Neuronal stem cell (in vitro differentiated cells): ENCODE measurements at regions not wholly inside any gene's neighbourhood (a gene's known extent, or its start where the extent isn't known, plus 50 kb on each side); places are given as distances from the start of the nearest gene placed in this dataset.

ENCODE experiments used
- DNase-seq: peaks from one replicate; pipeline ENCODE4 v3.0.0-alpha.2; 2013; ENCODE audit warnings: low spot score
- H2AFZ ChIP-seq: one replicate; pipeline ENCODE4 v1.6.1; 2013; ENCODE audit warnings: mild to moderate bottlenecking, low read length, inconsistent platforms
- H2AK5ac ChIP-seq: 2 replicates; pipeline ENCODE4 v1.6.1; 2013; ENCODE audit warnings: low read depth, mild to moderate bottlenecking, inconsistent platforms, low read length, moderate library complexity, mixed read lengths
- H2BK120ac ChIP-seq: 2 replicates; pipeline ENCODE4 v1.6.1; 2013; ENCODE audit warnings: low read depth, mild to moderate bottlenecking, inconsistent platforms, low read length, moderate library complexity, mixed read lengths
- H2BK12ac ChIP-seq: one replicate; pipeline ENCODE4 v1.6.1; 2013; ENCODE audit warnings: low read length, inconsistent platforms
- H2BK15ac ChIP-seq: 2 replicates; pipeline ENCODE4 v1.6.1; 2013; ENCODE audit warnings: mild to moderate bottlenecking, low read length, inconsistent platforms, mixed read lengths
- H2BK5ac ChIP-seq: one replicate; pipeline ENCODE4 v1.6.1; 2013; ENCODE audit warnings: inconsistent platforms, mild to moderate bottlenecking, low read length, moderate library complexity
- H3K14ac ChIP-seq: one replicate; pipeline ENCODE4 v1.6.1; 2013; ENCODE audit warnings: low read length, inconsistent platforms
- H3K18ac ChIP-seq: 2 replicates; pipeline ENCODE4 v1.6.1; 2013; ENCODE audit warnings: low read length, inconsistent platforms
- H3K23ac ChIP-seq: 2 replicates; pipeline ENCODE4 v1.6.1; 2013; ENCODE audit warnings: low read depth, mild to moderate bottlenecking, mixed read lengths, low read length, inconsistent platforms; ENCODE audit not compliant: poor library complexity
- H3K27ac ChIP-seq: replicated peaks from 3 replicates; pipeline ENCODE4 v1.5.1; 2013; ENCODE audit warnings: low read length, inconsistent platforms
- H3K27me3 ChIP-seq, 3 experiments: 2 replicates each; pipeline ENCODE4 v1.6.1; 2013; ENCODE audit warnings: low read length in 3 of 3, mild to moderate bottlenecking in 2 of 3, inconsistent platforms in 1 of 3, low read depth in 1 of 3, mixed read lengths in 1 of 3, moderate library complexity in 1 of 3; ENCODE audit not compliant: control insufficient read depth in 3 of 3, insufficient read depth in 3 of 3
- H3K36me3 ChIP-seq, 2 donors: replicated peaks in 1 of 2; 2 replicates each; pipeline ENCODE4 v1.6.1; 2013; ENCODE audit warnings: low read length in 2 of 2; ENCODE audit not compliant: control insufficient read depth in 2 of 2, insufficient read depth in 2 of 2
- H3K4ac ChIP-seq: 2 replicates; pipeline ENCODE4 v1.6.1; 2013; ENCODE audit warnings: inconsistent platforms, mild to moderate bottlenecking, low read length, moderate library complexity
- H3K4me1 ChIP-seq, 2 donors: 1 replicate in 1 of 2; 2 replicates in 1 of 2; pipeline ENCODE4 v1.6.1; 2013; ENCODE audit warnings: low read length in 2 of 2, low read depth in 1 of 2; ENCODE audit not compliant: control insufficient read depth in 2 of 2, insufficient read depth in 1 of 2
- H3K4me2 ChIP-seq: one replicate; pipeline ENCODE4 v1.6.1; 2013; ENCODE audit warnings: mild to moderate bottlenecking, low read length, inconsistent platforms; ENCODE audit not compliant: insufficient read depth, poor library complexity, severe bottlenecking
- H3K4me3 ChIP-seq, 2 donors: 2 replicates each; pipeline ENCODE4 v1.5.1; 2013; ENCODE audit warnings: low read length in 2 of 2, mild to moderate bottlenecking in 2 of 2, inconsistent platforms in 1 of 2, moderate library complexity in 1 of 2
- H3K79me1 ChIP-seq: one replicate; pipeline ENCODE4 v1.6.1; 2013; ENCODE audit warnings: low read depth, mild to moderate bottlenecking, inconsistent platforms, low read length, moderate library complexity
- H3K9ac ChIP-seq: one replicate; pipeline ENCODE4 v1.6.1; 2013; ENCODE audit warnings: mild to moderate bottlenecking, low read depth, low read length, inconsistent platforms; ENCODE audit not compliant: poor library complexity
- H3K9me3 ChIP-seq, 2 donors: replicated peaks in 1 of 2; 2 replicates each; pipeline versions ENCODE3 to v1.6.1; 2013; ENCODE audit warnings: low read length in 2 of 2, mild to moderate bottlenecking in 2 of 2, inconsistent platforms in 1 of 2, low read depth in 1 of 2, mixed read lengths in 1 of 2, moderate library complexity in 1 of 2; ENCODE audit not compliant: control insufficient read depth in 2 of 2, insufficient read depth in 1 of 2
- H4K8ac ChIP-seq: one replicate; pipeline ENCODE4 v1.6.1; 2013; ENCODE audit warnings: low read depth, mild to moderate bottlenecking, inconsistent platforms, low read length, moderate library complexity
- H4K91ac ChIP-seq: one replicate; pipeline ENCODE4 v1.6.1; 2013; ENCODE audit warnings: low read length, low read depth, mild to moderate bottlenecking, inconsistent platforms; ENCODE audit not compliant: poor library complexity
- WGBS, 2 donors: extraction: QIAGEN DNeasy Blood & Tissue Kit; methylation state at CpG; one replicate each; pipeline ENCODE4 v1.1.7; 2013; ENCODE audit warnings: missing lambda C conversion rate in 2 of 2, mixed read lengths in 1 of 2; ENCODE audit not compliant: insufficient read length in 2 of 2, insufficient replicate concordance in 1 of 2; ENCODE audit errors: extremely low coverage in 2 of 2; 5-methylcytosine and 5-hydroxymethylcytosine counted together

DNA sequence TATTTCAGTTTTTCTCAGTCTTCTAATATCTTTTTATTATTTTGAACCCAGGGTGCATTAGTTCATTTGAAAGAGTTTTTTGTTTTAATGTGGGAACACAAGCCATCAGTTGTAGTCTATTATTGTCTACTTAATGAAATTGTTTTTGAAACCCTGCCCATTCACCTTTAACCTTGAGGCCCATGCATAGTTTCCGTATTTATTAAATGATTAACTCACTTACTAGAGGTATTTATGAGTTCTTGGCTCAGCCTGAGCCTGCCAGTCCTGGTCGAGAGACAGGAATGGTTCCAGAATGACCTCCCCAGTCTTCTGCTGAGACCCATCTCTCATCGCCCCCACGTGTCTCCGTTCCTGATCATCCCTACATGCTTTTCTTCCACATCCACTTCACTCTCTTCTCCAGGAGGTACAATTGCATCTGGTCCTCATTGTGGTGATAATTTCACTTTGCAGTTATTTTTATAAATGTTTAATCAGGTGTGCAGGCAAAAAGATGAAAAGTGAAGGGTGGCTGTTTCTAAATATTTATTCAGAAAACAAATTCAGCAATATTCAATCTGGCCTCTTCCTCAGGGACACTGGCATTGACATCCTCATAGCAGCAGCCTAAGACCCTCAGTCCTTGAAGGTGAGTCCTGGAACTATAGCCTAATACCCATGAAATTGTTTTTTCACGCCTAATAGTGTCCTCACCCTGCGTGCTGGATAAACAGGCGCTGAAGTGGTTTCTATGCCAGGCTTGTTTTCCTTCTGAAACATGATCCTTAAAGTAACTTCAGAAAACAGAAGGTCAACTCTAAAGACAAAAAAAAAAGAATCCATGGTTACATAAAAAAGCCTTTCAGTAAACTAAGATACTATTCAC, 112.8 kb downstream of the KDR start:
- Histone ChIP-seq H2BK5ac (no peak overlapping the region), H3K14ac (no peak overlapping the region), H3K4me2 (no peak overlapping the region), H3K27ac (no peak overlapping the region), H2BK12ac (no peak overlapping the region), H3K23ac (no peak overlapping the region), H2BK120ac (no peak overlapping the region), H2BK15ac (no peak overlapping the region), H3K27me3 (no peaks in the 10 kb centered on the region), H3K4ac (no peak overlapping the region), H3K36me3 (no peaks in the 10 kb centered on the region), H3K4me1 (peaks cover 0 to 5% of the 10 kb centered on the region in 2 donors), H3K4me3 (no peak overlapping the region), H4K91ac (no peak overlapping the region), H4K8ac (no peak overlapping the region), H3K18ac (no peak overlapping the region), H3K9me3 (no peaks in the 10 kb centered on the region), H3K9ac (no peak overlapping the region), H3K79me1 (no peaks in the 10 kb centered on the region), H2AK5ac (no peak overlapping the region), H2AFZ (no peak overlapping the region)
- no peak for DNase-seq
- no CpG with 5 or more reads among the region's 8 CpGs for WGBS, 2 donors

DNA sequence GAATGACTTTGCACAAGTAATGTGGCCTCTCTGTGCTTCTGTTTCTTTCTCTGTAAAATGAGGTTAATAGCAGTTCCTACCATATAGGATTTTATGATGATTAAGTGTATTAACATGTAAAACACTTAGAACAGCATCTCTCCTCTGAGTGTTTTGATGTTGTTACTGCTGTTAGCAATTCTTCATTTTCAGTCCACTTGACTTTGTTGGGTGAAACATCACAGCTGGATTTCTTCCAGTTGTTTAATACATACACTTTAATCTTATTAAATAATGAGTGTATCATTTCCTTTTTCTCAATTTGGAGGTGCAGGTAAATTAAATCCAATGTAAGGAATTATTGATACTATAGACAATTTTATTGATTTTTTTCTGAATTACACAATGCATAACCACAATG, 113.6 kb downstream of the KDR start:
- Histone ChIP-seq H3K9ac (no peak overlapping the region), H3K4me3 (no peak overlapping the region), H3K27me3 (no peaks in the 10 kb centered on the region), H4K8ac (no peak overlapping the region), H2AFZ (no peak overlapping the region), H3K14ac (no peak overlapping the region), H3K36me3 (no peaks in the 10 kb centered on the region), H2BK12ac (no peak overlapping the region), H3K4me1 (peaks cover 0 to 5% of the 10 kb centered on the region in 2 donors), H2AK5ac (no peak overlapping the region), H3K4me2 (no peak overlapping the region), H3K18ac (no peak overlapping the region), H3K79me1 (no peaks in the 10 kb centered on the region), H2BK15ac (no peak overlapping the region), H4K91ac (no peak overlapping the region), H2BK120ac (no peak overlapping the region), H3K4ac (no peak overlapping the region), H3K9me3 (no peaks in the 10 kb centered on the region), H3K23ac (no peak overlapping the region), H3K27ac (no peak overlapping the region), H2BK5ac (no peak overlapping the region)
- no peak for DNase-seq

DNA sequence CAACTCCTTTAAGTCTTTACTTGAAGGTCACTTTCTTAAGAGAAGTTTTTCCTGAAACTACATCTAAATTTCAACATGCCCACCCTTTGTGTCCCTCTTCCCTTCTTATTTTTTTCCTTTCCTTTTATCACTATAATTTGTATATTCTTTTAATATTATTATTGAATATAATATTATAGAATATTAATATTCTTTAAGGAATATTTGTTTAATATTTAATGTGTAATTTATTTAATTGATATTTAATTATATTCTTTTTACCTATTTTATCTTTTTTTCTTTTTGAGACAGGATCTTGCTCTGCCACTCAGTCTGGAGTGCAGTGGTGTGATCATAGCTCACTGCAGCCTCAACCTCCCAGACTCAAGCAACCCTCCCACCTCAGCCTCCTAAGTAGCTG, 114.8 kb downstream of the KDR start:
- Histone ChIP-seq H3K27me3 (no peaks in the 10 kb centered on the region), H2AFZ (no peak overlapping the region), H2BK12ac (no peak overlapping the region), H3K4me2 (no peak overlapping the region), H3K4ac (no peak overlapping the region), H3K9me3 (no peaks in the 10 kb centered on the region), H3K27ac (no peak overlapping the region), H3K18ac (no peak overlapping the region), H4K91ac (no peak overlapping the region), H2BK120ac (no peak overlapping the region), H3K9ac (no peak overlapping the region), H3K4me3 (no peak overlapping the region), H3K4me1 (peaks cover 0 to 8% of the 10 kb centered on the region in 2 donors), H3K14ac (no peak overlapping the region), H3K79me1 (no peaks in the 10 kb centered on the region), H3K23ac (no peak overlapping the region), H2AK5ac (no peak overlapping the region), H3K36me3 (no peaks in the 10 kb centered on the region), H2BK15ac (no peak overlapping the region), H4K8ac (no peak overlapping the region), H2BK5ac (no peak overlapping the region)
- no peak for DNase-seq

DNA sequence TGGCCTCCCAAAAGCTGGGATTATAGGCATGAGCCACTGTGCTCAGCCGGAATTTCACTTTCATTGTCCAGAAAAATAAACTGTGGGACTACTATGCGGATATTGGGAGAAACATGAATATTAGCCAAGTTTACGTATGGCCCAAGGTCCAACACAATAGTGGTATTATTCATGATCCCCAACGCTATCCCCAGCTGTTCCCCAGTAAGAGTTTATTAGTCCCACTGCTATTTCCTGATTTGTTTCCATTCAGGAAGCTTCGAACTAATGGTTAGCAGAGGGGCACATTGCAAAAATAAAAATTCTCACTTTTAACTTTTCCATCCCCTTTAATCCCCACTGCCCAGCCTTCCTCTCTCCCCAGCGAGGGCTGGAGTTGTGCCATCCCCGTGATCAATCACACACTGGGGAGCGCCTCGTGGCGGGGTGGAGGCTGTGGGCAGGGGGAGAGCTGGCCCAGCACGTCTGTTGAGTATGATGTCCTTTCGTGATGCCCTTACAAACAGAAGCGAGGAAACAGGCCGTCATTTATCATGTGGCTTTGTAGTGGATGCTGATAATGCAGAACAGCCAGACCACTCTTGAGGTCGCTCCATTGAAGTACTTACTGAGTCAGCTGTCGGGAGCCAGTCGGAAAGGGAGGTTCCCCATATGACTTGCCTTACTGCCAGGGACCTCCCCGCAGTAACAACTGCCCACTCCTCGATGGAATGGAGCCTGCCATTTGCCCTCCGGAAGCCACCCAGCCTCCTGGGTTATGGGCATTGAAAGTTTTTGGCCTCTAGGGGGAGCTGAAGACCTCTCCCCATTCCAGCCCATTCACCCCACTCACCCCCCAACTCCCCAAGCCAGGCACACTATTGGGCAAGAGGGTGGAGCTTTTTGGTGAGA, 117.0 kb downstream of the KDR start:
- no peak overlapping the region for H3K4ac ChIP-seq
- no peak overlapping the region for H4K91ac ChIP-seq
- no peak overlapping the region for H2BK5ac ChIP-seq
- H3K9ac ChIP-seq, result no peak overlapping the region
- H3K36me3 ChIP-seq, result no peaks in the 10 kb centered on the region
- H3K27me3 ChIP-seq, result no peaks in the 10 kb centered on the region
- no peak overlapping the region for H3K14ac ChIP-seq
- no peak overlapping the region for H3K27ac ChIP-seq
- H3K4me2 ChIP-seq, result no peak overlapping the region
- H2AK5ac ChIP-seq, result no peak overlapping the region
- no peak overlapping the region for H3K23ac ChIP-seq
- WGBS, 2 donors, result no CpG with 5 or more reads among the region's 20 CpGs
- peak overlapping the region; percentile 11 for H3K18ac ChIP-seq
- H2BK15ac ChIP-seq, result peak overlapping the region; percentile 39
- no peak overlapping the region for H2AFZ ChIP-seq
- no peak overlapping the region for H4K8ac ChIP-seq
- H3K4me3 ChIP-seq, result no peak overlapping the region
- H3K79me1 ChIP-seq, result no peaks in the 10 kb centered on the region
- no peak overlapping the region for H2BK12ac ChIP-seq
- DNase-seq, result no peak
- H3K4me1 ChIP-seq, result peaks cover 0 to 11% of the 10 kb centered on the region in 2 donors
- no peak overlapping the region for H2BK120ac ChIP-seq
- H3K9me3 ChIP-seq, result no peaks in the 10 kb centered on the region
